IMR-90 (cell line): ENCODE measurements at regions not wholly inside any gene's neighbourhood (a gene's known extent, or its start where the extent isn't known, plus 50 kb on each side); places are given as distances from the start of the nearest gene placed in this dataset.

ENCODE experiments used
- ATAC-seq: fragments of 200-7000 bp; cut with Tn5 transposase; 2 replicates; pipeline ENCODE4 v1.9.1; 2020; ENCODE audit warnings: low read depth, mild to moderate bottlenecking, moderate library complexity
- BruUV-seq: library from RNA; stranded (reverse); fragments of 400-500 nt; replicated peaks from 2 replicates; lab custom pipeline; 2021; lab: Mats Ljungman, UMichigan
- CTCF ChIA-PET: fragments of 300-600 bp; formaldehyde crosslinking; extraction: SDS; loops from one replicate; lab custom pipeline; 2021; ENCODE audit warnings: antibody characterized with exemption; lab: Yijun Ruan, JAX
- POLR2A ChIA-PET: fragments of 300-600 bp; sonication (Branson Sonifier 250); formaldehyde crosslinking; loops from one replicate; lab custom pipeline; 2022; ENCODE audit warnings: antibody characterized with exemption; ENCODE audit not compliant: unreplicated experiment; lab: Charles Lee
- DNase-seq: peaks from one replicate; pipeline ENCODE4 v3.0.0; 2013
- H2AFZ ChIP-seq: replicated peaks from 2 replicates; pipeline ENCODE3; 2013; ENCODE audit warnings: low read length, mild to moderate bottlenecking; ENCODE audit not compliant: poor library complexity
- H2AK5ac ChIP-seq: 2 replicates; pipeline ENCODE4 v1.6.1; 2013; ENCODE audit warnings: low read depth, low read length, inconsistent platforms
- H2AK9ac ChIP-seq: replicated peaks from 2 replicates; pipeline ENCODE3; 2013; ENCODE audit warnings: mild to moderate bottlenecking, low read depth, low read length, moderate library complexity; ENCODE audit not compliant: poor library complexity
- H2BK120ac ChIP-seq: 2 replicates; pipeline ENCODE4 v1.6.1; 2013; ENCODE audit warnings: low read depth, low read length, inconsistent platforms
- H2BK15ac ChIP-seq: 3 replicates; pipeline ENCODE4 v1.6.1; 2013; ENCODE audit warnings: low read depth, low read length, inconsistent platforms
- H2BK20ac ChIP-seq: 2 replicates; pipeline ENCODE4 v1.6.1; 2013; ENCODE audit warnings: low read depth, mild to moderate bottlenecking, inconsistent platforms, low read length, moderate library complexity
- H2BK5ac ChIP-seq: 2 replicates; pipeline ENCODE4 v1.6.1; 2013; ENCODE audit warnings: mild to moderate bottlenecking, low read depth, low read length, inconsistent platforms; ENCODE audit not compliant: poor library complexity, severe bottlenecking
- H3K14ac ChIP-seq: replicated peaks from 2 replicates; pipeline ENCODE4 v1.6.1; 2013; ENCODE audit warnings: low read depth, low read length, inconsistent platforms
- H3K18ac ChIP-seq: 2 replicates; pipeline ENCODE4 v1.6.1; 2013; ENCODE audit warnings: low read depth, low read length, control low read depth
- H3K23ac ChIP-seq: 2 replicates; pipeline ENCODE4 v1.6.1; 2013; ENCODE audit warnings: low read depth, low read length, inconsistent platforms
- H3K27ac ChIP-seq: 2 replicates; pipeline ENCODE4 v1.5.1; 2013; ENCODE audit warnings: mild to moderate bottlenecking, control low read depth, low read length; ENCODE audit not compliant: insufficient read depth
- H3K27me3 ChIP-seq: 2 replicates; pipeline ENCODE4 v1.6.1; 2013; ENCODE audit warnings: low read length; ENCODE audit not compliant: control insufficient read depth, insufficient read depth
- H3K36me3 ChIP-seq: 2 replicates; pipeline ENCODE4 v1.6.1; 2013; ENCODE audit warnings: low read length, mixed read lengths; ENCODE audit not compliant: control insufficient read depth, insufficient read depth
- H3K4ac ChIP-seq: 2 replicates; pipeline ENCODE4 v1.6.1; 2013; ENCODE audit warnings: low read depth, low read length, inconsistent platforms
- H3K4me1 ChIP-seq: 2 replicates; pipeline ENCODE4 v1.6.1; 2013; ENCODE audit warnings: low read length, mixed read lengths; ENCODE audit not compliant: control insufficient read depth, insufficient read depth
- H3K4me2 ChIP-seq: 2 replicates; pipeline ENCODE4 v1.6.1; 2013; ENCODE audit warnings: low read depth, mild to moderate bottlenecking, control low read depth, low read length, moderate library complexity
- H3K4me3 ChIP-seq: 2 replicates; pipeline ENCODE4 v1.5.1; 2013; ENCODE audit warnings: low read depth, mild to moderate bottlenecking, control low read depth, low read length, moderate library complexity; ENCODE audit not compliant: insufficient read depth
- H3K56ac ChIP-seq: 2 replicates; pipeline ENCODE4 v1.6.1; 2013; ENCODE audit warnings: low read length, inconsistent platforms; ENCODE audit not compliant: insufficient read depth; ENCODE audit errors: extremely low read depth
- H3K79me1 ChIP-seq, 2 experiments: 2 replicates each; pipeline ENCODE4 v1.6.1; 2013; ENCODE audit warnings: low read length in 2 of 2, inconsistent platforms in 1 of 2, low read depth in 1 of 2
- H3K9ac ChIP-seq: 2 replicates; pipeline ENCODE4 v1.6.1; 2013; ENCODE audit warnings: low read depth, low read length, control low read depth
- H3K9me1 ChIP-seq: 2 replicates; pipeline ENCODE4 v1.6.1; 2013; ENCODE audit warnings: low read length, inconsistent platforms; ENCODE audit not compliant: insufficient read depth
- H3K9me3 ChIP-seq: 2 replicates; pipeline ENCODE4 v1.6.1; 2013; ENCODE audit warnings: low read length; ENCODE audit not compliant: control insufficient read depth, insufficient read depth
- H4K20me1 ChIP-seq: 2 replicates; pipeline ENCODE4 v1.6.1; 2013; ENCODE audit warnings: low read length, inconsistent platforms; ENCODE audit not compliant: insufficient read depth
- H4K5ac ChIP-seq: 2 replicates; pipeline ENCODE4 v1.6.1; 2013; ENCODE audit warnings: mild to moderate bottlenecking, low read depth, low read length, control low read depth
- H4K8ac ChIP-seq, 2 experiments: 2 replicates each; pipeline ENCODE4 v1.6.1; 2013; ENCODE audit warnings: low read depth in 2 of 2, low read length in 2 of 2, control low read depth in 1 of 2, inconsistent platforms in 1 of 2
- H4K91ac ChIP-seq: 2 replicates; pipeline ENCODE4 v1.6.1; 2013; ENCODE audit warnings: low read depth, low read length, inconsistent platforms; ENCODE audit not compliant: insufficient read depth
- BHLHE40 ChIP-seq: fragments of 150-350 bp; IDR thresholded peaks from 2 replicates; pipeline ENCODE4 v1.6.1; 2016; ENCODE audit warnings: mild to moderate bottlenecking, low read depth, low read length
- CEBPB ChIP-seq: IDR thresholded peaks from 2 replicates; pipeline ENCODE4 v1.6.1; 2012; ENCODE audit warnings: low read depth, low read length, improper control_type of control experiment
- CHD1 ChIP-seq: IDR thresholded peaks from 2 replicates; pipeline ENCODE4 v1.6.1; 2012; ENCODE audit warnings: low read depth, low read length, improper control_type of control experiment
- FOS ChIP-seq: fragments of 150-350 bp; IDR thresholded peaks from 2 replicates; pipeline ENCODE4 v1.6.1; 2016; ENCODE audit warnings: low read depth, low read length
- MAFK ChIP-seq: IDR thresholded peaks from 2 replicates; pipeline ENCODE4 v1.6.1; 2012; ENCODE audit warnings: low read depth, low read length, improper control_type of control experiment
- MXI1 ChIP-seq: IDR thresholded peaks from 2 replicates; pipeline ENCODE4 v1.6.1; 2012; ENCODE audit warnings: low read depth, mild to moderate bottlenecking, low read length, moderate library complexity, borderline replicate concordance
- NFE2L2 ChIP-seq: fragments of 150-350 bp; IDR thresholded peaks from 2 replicates; pipeline ENCODE4 v1.6.1; 2016; ENCODE audit warnings: low read depth, mild to moderate bottlenecking, low read length
- POLR2A ChIP-seq: IDR thresholded peaks from 2 replicates; pipeline ENCODE4 v1.6.1; 2012; ENCODE audit warnings: mild to moderate bottlenecking, low read depth, low read length
- RAD21 ChIP-seq: IDR thresholded peaks from 2 replicates; pipeline ENCODE4 v1.6.1; 2012; ENCODE audit warnings: low read length, improper control_type of control experiment
- RCOR1 ChIP-seq: IDR thresholded peaks from 2 replicates; pipeline ENCODE4 v1.6.1; 2012; ENCODE audit warnings: mild to moderate bottlenecking, low read length, improper control_type of control experiment; ENCODE audit not compliant: insufficient replicate concordance
- SMC3 ChIP-seq: fragments of 150-350 bp; IDR thresholded peaks from 2 replicates; pipeline ENCODE4 v1.6.1; 2016; ENCODE audit warnings: low read depth, mild to moderate bottlenecking, antibody characterized with exemption, low read length, moderate library complexity
- WGBS, 2 experiments: methylation state at CpG; one replicate each; pipeline versions ENCODE4 v1.1.5 to v1.1.7; 2013; ENCODE audit warnings: missing lambda C conversion rate in 2 of 2; ENCODE audit not compliant: insufficient read length in 1 of 2; ENCODE audit errors: extremely low coverage in 2 of 2; 5-methylcytosine and 5-hydroxymethylcytosine counted together
- dilution Hi-C: fragments of 300-500 bp; cut with HindIII; formaldehyde crosslinking; loops from one replicate; pipeline ENCODE4 v1.14.3; 2018; ENCODE audit warnings: low sequenced_read_pairs; ENCODE audit not compliant: unreplicated experiment
- in situ Hi-C: fragments of 300-500 bp; cut with MboI; formaldehyde crosslinking; loops from 3 replicates; pipeline ENCODE4 v1.14.3; 2019; ENCODE audit warnings: low sequenced_read_pairs, inconsistent platforms, mixed read lengths
- intact Hi-C: fragments of 100-400 bp; cut with micrococcal nuclease; formaldehyde crosslinking; loops from 2 replicates; pipeline ENCODE4 v1.10.0; 2022
- TF ChIP-seq, protein P1 (sequence below): fragments of 150-350 bp; IDR thresholded peaks from 2 replicates; pipeline ENCODE4 v1.6.1; 2016; ENCODE audit warnings: low read depth, mild to moderate bottlenecking, low read length, moderate library complexity, borderline replicate concordance
- TF ChIP-seq, protein P2 (sequence below): conservative IDR thresholded peaks from 2 replicates; pipeline ENCODE4 v1.5.1; 2012; ENCODE audit warnings: mild to moderate bottlenecking, low read depth, low read length, improper control_type of control experiment

DNA sequence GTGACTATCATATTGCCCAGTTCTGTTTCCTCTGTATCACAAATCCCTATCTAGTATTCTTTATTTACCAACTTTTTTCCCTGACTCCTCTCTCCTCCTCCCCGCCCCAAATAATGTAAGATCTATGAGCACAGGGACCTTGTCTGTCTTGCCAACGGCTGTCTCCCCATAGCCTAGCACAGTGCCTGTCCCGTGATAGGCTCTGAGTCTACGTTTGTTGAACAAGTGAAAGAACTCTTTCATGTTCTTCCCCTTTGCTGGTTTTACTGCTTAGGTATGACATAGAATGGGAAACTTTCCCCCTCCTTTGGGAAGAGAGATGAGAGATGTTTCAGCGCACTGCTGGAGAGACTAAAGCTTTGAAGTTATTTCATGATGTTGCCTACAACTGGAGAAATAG, 367.0 kb downstream of the PRDM2 start:
- H3K18ac ChIP-seq: no peak overlapping the region
- no peaks in the 10 kb centered on the region for H3K27me3 ChIP-seq
- intact Hi-C loops (no loop called here), in situ Hi-C loops (no loop called here), dilution Hi-C loops (no loop called here)
- H3K4me1 ChIP-seq: no peaks in the 10 kb centered on the region
- no peaks in the 10 kb centered on the region for H4K20me1 ChIP-seq
- no peak overlapping the region for H3K4ac ChIP-seq
- no peaks in the 10 kb centered on the region for H3K79me1 ChIP-seq
- TF ChIP-seq SMC3: no peak
- TF ChIP-seq CHD1: no peak
- no peak for TF ChIP-seq POLR2A
- TF ChIP-seq MXI1: no peak
- TF ChIP-seq BHLHE40: no peak
- no peak for TF ChIP-seq NFE2L2
- TF ChIP-seq, protein P1, sequence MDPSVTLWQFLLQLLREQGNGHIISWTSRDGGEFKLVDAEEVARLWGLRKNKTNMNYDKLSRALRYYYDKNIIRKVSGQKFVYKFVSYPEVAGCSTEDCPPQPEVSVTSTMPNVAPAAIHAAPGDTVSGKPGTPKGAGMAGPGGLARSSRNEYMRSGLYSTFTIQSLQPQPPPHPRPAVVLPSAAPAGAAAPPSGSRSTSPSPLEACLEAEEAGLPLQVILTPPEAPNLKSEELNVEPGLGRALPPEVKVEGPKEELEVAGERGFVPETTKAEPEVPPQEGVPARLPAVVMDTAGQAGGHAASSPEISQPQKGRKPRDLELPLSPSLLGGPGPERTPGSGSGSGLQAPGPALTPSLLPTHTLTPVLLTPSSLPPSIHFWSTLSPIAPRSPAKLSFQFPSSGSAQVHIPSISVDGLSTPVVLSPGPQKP: no peak
- no peak for TF ChIP-seq FOS
- no peak for TF ChIP-seq RCOR1
- no peak for TF ChIP-seq RAD21
- TF ChIP-seq MAFK: no peak
- no peak for TF ChIP-seq CEBPB
- TF ChIP-seq, protein P2, sequence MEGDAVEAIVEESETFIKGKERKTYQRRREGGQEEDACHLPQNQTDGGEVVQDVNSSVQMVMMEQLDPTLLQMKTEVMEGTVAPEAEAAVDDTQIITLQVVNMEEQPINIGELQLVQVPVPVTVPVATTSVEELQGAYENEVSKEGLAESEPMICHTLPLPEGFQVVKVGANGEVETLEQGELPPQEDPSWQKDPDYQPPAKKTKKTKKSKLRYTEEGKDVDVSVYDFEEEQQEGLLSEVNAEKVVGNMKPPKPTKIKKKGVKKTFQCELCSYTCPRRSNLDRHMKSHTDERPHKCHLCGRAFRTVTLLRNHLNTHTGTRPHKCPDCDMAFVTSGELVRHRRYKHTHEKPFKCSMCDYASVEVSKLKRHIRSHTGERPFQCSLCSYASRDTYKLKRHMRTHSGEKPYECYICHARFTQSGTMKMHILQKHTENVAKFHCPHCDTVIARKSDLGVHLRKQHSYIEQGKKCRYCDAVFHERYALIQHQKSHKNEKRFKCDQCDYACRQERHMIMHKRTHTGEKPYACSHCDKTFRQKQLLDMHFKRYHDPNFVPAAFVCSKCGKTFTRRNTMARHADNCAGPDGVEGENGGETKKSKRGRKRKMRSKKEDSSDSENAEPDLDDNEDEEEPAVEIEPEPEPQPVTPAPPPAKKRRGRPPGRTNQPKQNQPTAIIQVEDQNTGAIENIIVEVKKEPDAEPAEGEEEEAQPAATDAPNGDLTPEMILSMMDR: no peak
- no peak overlapping the region for H3K14ac ChIP-seq
- no peak overlapping the region for H3K23ac ChIP-seq
- H4K8ac ChIP-seq: no peak overlapping the region
- WGBS, 2 experiments: no CpG with 5 or more reads among the region's 5 CpGs
- H2AK9ac ChIP-seq: no peak overlapping the region
- no peak overlapping the region for H2BK20ac ChIP-seq
- no peak overlapping the region for H3K56ac ChIP-seq
- ATAC-seq (no peak), DNase-seq (no peak)
- no peak overlapping the region for H3K27ac ChIP-seq
- H3K9ac ChIP-seq: no peak overlapping the region
- H2BK120ac ChIP-seq: no peak overlapping the region
- no peaks in the 10 kb centered on the region for H3K36me3 ChIP-seq
- no peak overlapping the region for H3K4me2 ChIP-seq
- CTCF ChIA-PET: no interaction called here
- peaks cover 21% of the 10 kb centered on the region for H3K9me3 ChIP-seq
- no peaks in the 10 kb centered on the region for H3K9me1 ChIP-seq
- H3K4me3 ChIP-seq: no peak overlapping the region
- H2AK5ac ChIP-seq: no peak overlapping the region
- no peak overlapping the region for H2BK15ac ChIP-seq
- H2BK5ac ChIP-seq: no peak overlapping the region
- no peak overlapping the region for H4K91ac ChIP-seq
- no peak overlapping the region for H2AFZ ChIP-seq
- H4K5ac ChIP-seq: no peak overlapping the region
- POLR2A ChIA-PET: no interaction called here
- BruUV-seq: no TSS peak
